ENCODE measurements at regions not wholly inside any gene's neighbourhood (a gene's known extent, or its start where the extent isn't known, plus 50 kb on each side); places are given as distances from the start of the nearest gene placed in this dataset.

GRCh38 chr22:22097727-22098228 is 115.2 kb upstream of the TOP3B start:
- peaks cover 9% of the 10 kb centered on the region for H3K4me1 Mint-ChIP-seq
- H3K27ac Mint-ChIP-seq = no peak overlapping the region
- peaks cover 14% of the 10 kb centered on the region for H3K9me3 Mint-ChIP-seq
- intact Hi-C loops (cut with micrococcal nuclease) = no loop called here
- no peak overlapping the region for H3K4me3 Mint-ChIP-seq
- peak; percentile 43 for DNase-seq
- H3K27me3 Mint-ChIP-seq = peaks cover 20% of the 10 kb centered on the region
- no peaks in the 10 kb centered on the region for H3K36me3 Mint-ChIP-seq (ENCODE audit: low read depth)

- intact Hi-C loops (cut with micrococcal nuclease) = no loop called here
- no peaks in the 10 kb centered on the region for H3K36me3 Mint-ChIP-seq (ENCODE audit: low read depth)
- H3K9me3 Mint-ChIP-seq = peaks cover 14% of the 10 kb centered on the region
- H3K4me1 Mint-ChIP-seq = peaks cover 17% of the 10 kb centered on the region
- no peak overlapping the region for H3K4me3 Mint-ChIP-seq
- H3K27me3 Mint-ChIP-seq = peaks cover 23% of the 10 kb centered on the region
- no peak for DNase-seq
- H3K27ac Mint-ChIP-seq = no peak overlapping the region
Measured at GRCh38 chr22:22094921-22095320, 112.3 kb upstream of the TOP3B start.

GRCh38 chr22:22094514-22094913 is 111.9 kb upstream of the TOP3B start:
- Mint-ChIP-seq H3K36me3 (ENCODE audit: low read depth) (no peaks in the 10 kb centered on the region), H3K27ac (no peak overlapping the region), H3K9me3 (peaks cover 14% of the 10 kb centered on the region), H3K4me3 (no peak overlapping the region), H3K27me3 (peaks cover 23% of the 10 kb centered on the region), H3K4me1 (peaks cover 17% of the 10 kb centered on the region)
- intact Hi-C loops (cut with micrococcal nuclease) = no loop called here
- DNase-seq = no peak

GRCh38 chr22:22093743-22094142 is 111.2 kb upstream of the TOP3B start:
- Mint-ChIP-seq H3K9me3 (peaks cover 14% of the 10 kb centered on the region), H3K4me3 (no peak overlapping the region), H3K4me1 (peaks cover 17% of the 10 kb centered on the region), H3K27ac (no peak overlapping the region), H3K36me3 (ENCODE audit: low read depth) (no peaks in the 10 kb centered on the region), H3K27me3 (peaks cover 23% of the 10 kb centered on the region)
- intact Hi-C loops (cut with micrococcal nuclease) = no loop called here
- no peak for DNase-seq

- peaks cover 23% of the 10 kb centered on the region for H3K27me3 Mint-ChIP-seq
- peak overlapping the region; percentile 4 for H3K27ac Mint-ChIP-seq
- DNase-seq = no peak
Measured at GRCh38 chr22:22092974-22093373, 110.4 kb upstream of the TOP3B start.

GRCh38 chr22:22092101-22092500 is 109.5 kb upstream of the TOP3B start:
- Mint-ChIP-seq H3K4me1 (peaks cover 17% of the 10 kb centered on the region), H3K27ac (peak overlapping the region; percentile 18), H3K9me3 (peaks cover 14% of the 10 kb centered on the region), H3K36me3 (ENCODE audit: low read depth) (no peaks in the 10 kb centered on the region), H3K27me3 (peaks cover 20% of the 10 kb centered on the region), H3K4me3 (no peak overlapping the region)
- DNase-seq = no peak
- intact Hi-C loops (cut with micrococcal nuclease) = no loop called here

More at GRCh38 chr22:22092974-22093373, 110.4 kb upstream of the TOP3B start:
- Mint-ChIP-seq H3K36me3 (ENCODE audit: low read depth) (no peaks in the 10 kb centered on the region), H3K4me3 (no peak overlapping the region), H3K4me1 (peaks cover 17% of the 10 kb centered on the region), H3K9me3 (peaks cover 14% of the 10 kb centered on the region)
- intact Hi-C loops (cut with micrococcal nuclease) = no loop called here

- no peaks in the 10 kb centered on the region for H3K36me3 Mint-ChIP-seq (ENCODE audit: low read depth)
- intact Hi-C loops (cut with micrococcal nuclease) = no loop called here
- H3K27ac Mint-ChIP-seq = no peak overlapping the region
- H3K9me3 Mint-ChIP-seq = peaks cover 10% of the 10 kb centered on the region
- H3K27me3 Mint-ChIP-seq = peaks cover 14% of the 10 kb centered on the region
- H3K4me3 Mint-ChIP-seq = no peak overlapping the region
- peaks cover 17% of the 10 kb centered on the region for H3K4me1 Mint-ChIP-seq
- no peak for DNase-seq
Measured at GRCh38 chr22:22091400-22091878, 108.9 kb upstream of the TOP3B start.

GRCh38 chr22:22090650-22091399 is 108.2 kb upstream of the TOP3B start:
- Mint-ChIP-seq H3K36me3 (ENCODE audit: low read depth) (no peaks in the 10 kb centered on the region), H3K4me1 (peaks cover 17% of the 10 kb centered on the region), H3K4me3 (no peak overlapping the region), H3K27ac (no peak overlapping the region), H3K27me3 (peaks cover 14% of the 10 kb centered on the region), H3K9me3 (peaks cover 10% of the 10 kb centered on the region)
- intact Hi-C loops (cut with micrococcal nuclease) = no loop called here
- DNase-seq = no peak

GRCh38 chr22:22089459-22090308 is 107.1 kb upstream of the TOP3B start:
- no peak for DNase-seq
- Mint-ChIP-seq H3K36me3 (ENCODE audit: low read depth) (no peaks in the 10 kb centered on the region), H3K4me1 (peaks cover 17% of the 10 kb centered on the region), H3K27me3 (peaks cover 7% of the 10 kb centered on the region), H3K27ac (no peak overlapping the region), H3K9me3 (peaks cover 7% of the 10 kb centered on the region), H3K4me3 (no peak overlapping the region)
- intact Hi-C loops (cut with micrococcal nuclease) = no loop called here

GRCh38 chr22:22088658-22089458 is 106.3 kb upstream of the TOP3B start:
- Mint-ChIP-seq H3K36me3 (ENCODE audit: low read depth) (no peaks in the 10 kb centered on the region), H3K27me3 (peaks cover 9% of the 10 kb centered on the region), H3K27ac (no peak overlapping the region), H3K4me1 (peaks cover 17% of the 10 kb centered on the region), H3K9me3 (no peaks in the 10 kb centered on the region), H3K4me3 (no peak overlapping the region)
- no peak for DNase-seq
- intact Hi-C loops (cut with micrococcal nuclease) = no loop called here

- Mint-ChIP-seq H3K4me1 (peaks cover 10% of the 10 kb centered on the region), H3K4me3 (no peak overlapping the region), H3K27ac (no peak overlapping the region)
Measured at GRCh38 chr22:22087854-22088657, 105.5 kb upstream of the TOP3B start.

GRCh38 chr22:22086501-22087158 is 104.0 kb upstream of the TOP3B start:
- intact Hi-C loops (cut with micrococcal nuclease) = no loop called here
- Mint-ChIP-seq H3K4me3 (no peak overlapping the region), H3K4me1 (peaks cover 2% of the 10 kb centered on the region), H3K36me3 (ENCODE audit: low read depth) (no peaks in the 10 kb centered on the region), H3K9me3 (no peaks in the 10 kb centered on the region), H3K27me3 (peaks cover 30% of the 10 kb centered on the region), H3K27ac (no peak overlapping the region)
- DNase-seq = no peak

More at GRCh38 chr22:22087854-22088657, 105.5 kb upstream of the TOP3B start:
- intact Hi-C loops (cut with micrococcal nuclease) = no loop called here
- Mint-ChIP-seq H3K9me3 (no peaks in the 10 kb centered on the region), H3K36me3 (ENCODE audit: low read depth) (no peaks in the 10 kb centered on the region), H3K27me3 (peaks cover 17% of the 10 kb centered on the region)
- DNase-seq = no peak
